ENCODE measurements at regions not wholly inside any gene's neighbourhood (a gene's known extent, or its start where the extent isn't known, plus 50 kb on each side); places are given as distances from the start of the nearest gene placed in this dataset.

DNA sequence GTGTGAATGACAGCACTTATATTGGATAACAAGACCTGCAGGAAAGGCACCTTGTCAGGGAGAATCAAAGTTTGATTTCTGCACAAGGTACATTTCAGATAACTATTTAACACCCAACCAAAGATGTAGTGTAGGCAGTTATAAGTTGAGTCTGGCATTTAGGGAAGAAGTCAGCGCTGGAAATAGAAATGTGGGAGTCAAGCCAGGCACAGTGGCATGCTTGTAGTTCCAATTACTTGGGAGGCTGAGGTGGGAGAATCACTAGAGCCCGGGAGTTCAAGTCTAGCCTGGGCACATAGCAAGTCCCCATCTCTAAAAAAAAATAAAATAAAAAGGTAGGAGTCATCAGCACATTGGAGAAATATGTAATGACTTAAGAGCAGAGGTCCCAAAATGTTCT lies 295.1 kb downstream of the ZNF674 start:
- Histone ChIP-seq H3K9me3 (no peaks in the 10 kb centered on the region), H3K36me3 (no peaks in the 10 kb centered on the region), H3K4me3 (no peak overlapping the region), H3K27ac (no peak overlapping the region), H3K4me1 (no peaks in the 10 kb centered on the region), H3K27me3 (no peaks in the 10 kb centered on the region)
- ATAC-seq (no peak), DNase-seq (no peak)
- WGBS (ENCODE audit: insufficient coverage, low coverage, low lambda C conversion rate, missing lambda C conversion rate): 18% methylated on average over 2 of the region's 2 CpGs
- intact Hi-C loops (cut with DNase I): no loop called here
- TF ChIP-seq, protein P1, sequence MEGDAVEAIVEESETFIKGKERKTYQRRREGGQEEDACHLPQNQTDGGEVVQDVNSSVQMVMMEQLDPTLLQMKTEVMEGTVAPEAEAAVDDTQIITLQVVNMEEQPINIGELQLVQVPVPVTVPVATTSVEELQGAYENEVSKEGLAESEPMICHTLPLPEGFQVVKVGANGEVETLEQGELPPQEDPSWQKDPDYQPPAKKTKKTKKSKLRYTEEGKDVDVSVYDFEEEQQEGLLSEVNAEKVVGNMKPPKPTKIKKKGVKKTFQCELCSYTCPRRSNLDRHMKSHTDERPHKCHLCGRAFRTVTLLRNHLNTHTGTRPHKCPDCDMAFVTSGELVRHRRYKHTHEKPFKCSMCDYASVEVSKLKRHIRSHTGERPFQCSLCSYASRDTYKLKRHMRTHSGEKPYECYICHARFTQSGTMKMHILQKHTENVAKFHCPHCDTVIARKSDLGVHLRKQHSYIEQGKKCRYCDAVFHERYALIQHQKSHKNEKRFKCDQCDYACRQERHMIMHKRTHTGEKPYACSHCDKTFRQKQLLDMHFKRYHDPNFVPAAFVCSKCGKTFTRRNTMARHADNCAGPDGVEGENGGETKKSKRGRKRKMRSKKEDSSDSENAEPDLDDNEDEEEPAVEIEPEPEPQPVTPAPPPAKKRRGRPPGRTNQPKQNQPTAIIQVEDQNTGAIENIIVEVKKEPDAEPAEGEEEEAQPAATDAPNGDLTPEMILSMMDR (IDR thresholded peaks at IDR 0.05): no peak
- TF ChIP-seq POLR2A (IDR thresholded peaks at IDR 0.05): no peak

DNA sequence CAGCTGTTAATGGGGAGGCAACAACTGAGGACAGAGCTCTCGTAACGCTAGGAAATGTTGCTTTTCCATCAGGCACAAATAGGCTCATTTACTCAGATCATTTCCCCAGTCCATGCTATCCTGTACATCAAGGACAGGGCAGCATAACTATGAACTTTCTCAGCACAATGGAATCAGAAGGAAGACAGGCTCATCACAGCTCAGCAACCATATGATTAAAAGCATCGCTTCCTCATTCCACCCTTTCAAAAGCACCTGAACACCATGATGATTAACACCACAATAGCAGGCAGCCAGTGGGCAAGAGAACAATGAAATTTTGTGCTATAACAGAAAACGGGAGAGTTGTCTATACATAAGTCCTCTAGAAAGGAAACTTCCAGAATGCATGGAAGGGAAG lies 297.8 kb downstream of the ZNF674 start:
- no peaks in the 10 kb centered on the region for H3K4me1 ChIP-seq
- no peak for DNase-seq
- H3K27me3 ChIP-seq: no peaks in the 10 kb centered on the region
- ATAC-seq: no peak
- intact Hi-C loops (cut with DNase I): no loop called here
- TF ChIP-seq POLR2A (IDR thresholded peaks at IDR 0.05): no peak
- TF ChIP-seq, protein P1 (IDR thresholded peaks at IDR 0.05): no peak
- no peaks in the 10 kb centered on the region for H3K9me3 ChIP-seq
- no peak overlapping the region for H3K4me3 ChIP-seq
- H3K27ac ChIP-seq: no peak overlapping the region
- no peaks in the 10 kb centered on the region for H3K36me3 ChIP-seq
- WGBS (ENCODE audit: insufficient coverage, low coverage, low lambda C conversion rate, missing lambda C conversion rate): 58% methylated on average over 4 of the region's 4 CpGs

DNA sequence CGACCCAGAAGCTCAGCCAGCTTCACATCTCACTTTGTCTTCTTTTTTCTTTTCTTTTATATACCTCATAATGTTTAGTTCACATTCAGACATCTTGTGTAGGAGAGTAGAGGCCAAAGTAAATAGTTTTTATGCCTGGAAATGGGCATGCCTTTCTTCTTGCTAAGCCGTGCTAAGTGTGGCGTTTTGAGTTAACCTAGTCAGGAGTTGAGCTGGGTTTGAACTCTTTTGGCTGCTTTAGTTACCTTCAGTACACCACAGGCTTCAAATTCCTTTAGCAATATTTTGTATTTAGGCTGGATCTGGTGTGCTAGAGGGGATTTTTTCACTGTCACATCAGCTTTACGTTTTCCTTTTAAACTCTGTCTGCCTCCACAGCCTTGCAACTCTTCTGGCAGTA lies 300.8 kb downstream of the ZNF674 start:
- no peak for DNase-seq
- 53% methylated on average over 4 of the region's 4 CpGs for WGBS (ENCODE audit: insufficient coverage, low coverage, low lambda C conversion rate, missing lambda C conversion rate)
- no peak overlapping the region for H3K4me3 ChIP-seq
- intact Hi-C loops (cut with DNase I): no loop called here
- H3K4me1 ChIP-seq: no peaks in the 10 kb centered on the region
- no peaks in the 10 kb centered on the region for H3K36me3 ChIP-seq
- no peaks in the 10 kb centered on the region for H3K9me3 ChIP-seq
- TF ChIP-seq, protein P1 (IDR thresholded peaks at IDR 0.05): no peak
- TF ChIP-seq POLR2A (IDR thresholded peaks at IDR 0.05): no peak
- peaks cover 0 to 10% of the 10 kb centered on the region in 2 donors for H3K27me3 ChIP-seq
- H3K27ac ChIP-seq: no peak overlapping the region
- ATAC-seq: no peak

DNA sequence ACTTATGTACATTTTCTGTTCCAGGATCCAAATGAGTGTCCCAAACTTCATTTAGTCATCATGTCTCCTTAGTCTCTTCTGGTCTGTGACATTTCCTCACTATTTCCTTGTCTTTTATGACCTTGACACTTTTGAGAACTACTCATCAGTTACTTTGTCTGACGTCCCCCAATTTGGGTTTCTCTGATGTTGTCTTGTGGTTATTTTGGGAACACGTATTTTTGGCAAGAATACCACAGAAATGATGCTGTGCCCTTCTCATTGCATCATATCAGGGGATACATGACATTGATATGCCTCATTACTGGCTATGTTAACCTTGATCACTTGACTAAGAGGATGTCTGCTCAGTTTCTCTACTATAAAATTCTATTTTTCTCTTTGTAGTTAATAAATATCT lies 308.8 kb downstream of the ZNF674 start:
- peaks cover 0 to 10% of the 10 kb centered on the region in 2 donors for H3K27me3 ChIP-seq
- intact Hi-C loops (cut with DNase I): no loop called here
- H3K9me3 ChIP-seq: no peaks in the 10 kb centered on the region
- TF ChIP-seq, protein P1 (IDR thresholded peaks at IDR 0.05): no peak
- TF ChIP-seq POLR2A (IDR thresholded peaks at IDR 0.05): no peak
- ATAC-seq (no peak), DNase-seq (no peak)
- no peak overlapping the region for H3K27ac ChIP-seq
- H3K36me3 ChIP-seq: no peaks in the 10 kb centered on the region
- H3K4me3 ChIP-seq: no peak overlapping the region
- H3K4me1 ChIP-seq: no peaks in the 10 kb centered on the region
- WGBS (ENCODE audit: insufficient coverage, low coverage, low lambda C conversion rate, missing lambda C conversion rate): 4% methylated on average over 2 of the region's 2 CpGs

DNA sequence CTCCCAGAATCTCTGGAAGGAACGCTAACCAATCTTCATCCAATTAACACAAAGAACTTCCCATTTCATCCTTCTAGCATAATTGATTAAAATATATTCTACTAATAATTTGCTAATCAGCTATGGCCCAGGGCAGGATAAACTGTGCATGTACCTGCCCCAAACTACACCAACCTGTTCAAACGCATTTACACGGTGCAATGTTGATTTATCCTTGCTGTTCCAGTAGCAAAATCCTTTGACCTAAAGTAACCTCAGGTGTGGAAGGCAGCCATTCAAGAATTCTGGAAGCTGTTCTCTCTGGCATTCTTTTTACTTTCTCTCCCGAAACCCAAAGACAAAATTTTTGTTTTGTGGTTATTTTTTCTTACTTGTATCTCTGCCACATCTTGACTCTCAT lies 309.4 kb downstream of the ZNF674 start:
- H3K4me3 ChIP-seq: no peak overlapping the region
- H3K36me3 ChIP-seq: no peaks in the 10 kb centered on the region
- intact Hi-C loops (cut with DNase I): no loop called here
- H3K27ac ChIP-seq: no peak overlapping the region
- no peaks in the 10 kb centered on the region for H3K9me3 ChIP-seq
- peaks cover 0 to 3% of the 10 kb centered on the region in 2 donors for H3K27me3 ChIP-seq
- ATAC-seq: peak; percentile 42 to 57 (median 51)
- TF ChIP-seq POLR2A (IDR thresholded peaks at IDR 0.05): no peak
- TF ChIP-seq, protein P1 (IDR thresholded peaks at IDR 0.05): no peak
- H3K4me1 ChIP-seq: no peaks in the 10 kb centered on the region
- DNase-seq: no peak
- 44% methylated on average over 4 of the region's 4 CpGs for WGBS (ENCODE audit: insufficient coverage, low coverage, low lambda C conversion rate, missing lambda C conversion rate)
